Stimulated activated CD4-positive, alpha-beta T cell treated with anti-CD3 and anti-CD28 coated beads, Interleukin-4, amount 100 ng/mL, for 1 hour (primary cell): ENCODE measurements at regions not wholly inside any gene's neighbourhood (a gene's known extent, or its start where the extent isn't known, plus 50 kb on each side); places are given as distances from the start of the nearest gene placed in this dataset.
"Not testable (repeated sequence)": the region's sequence is repeated elsewhere in the genome, so short reads cannot be mapped to it uniquely, and the experiment has no call there.

ENCODE experiments used
- DNase-seq: peaks from one replicate; pipeline ENCODE4 v3.0.0-alpha.2; 2020

DNA sequence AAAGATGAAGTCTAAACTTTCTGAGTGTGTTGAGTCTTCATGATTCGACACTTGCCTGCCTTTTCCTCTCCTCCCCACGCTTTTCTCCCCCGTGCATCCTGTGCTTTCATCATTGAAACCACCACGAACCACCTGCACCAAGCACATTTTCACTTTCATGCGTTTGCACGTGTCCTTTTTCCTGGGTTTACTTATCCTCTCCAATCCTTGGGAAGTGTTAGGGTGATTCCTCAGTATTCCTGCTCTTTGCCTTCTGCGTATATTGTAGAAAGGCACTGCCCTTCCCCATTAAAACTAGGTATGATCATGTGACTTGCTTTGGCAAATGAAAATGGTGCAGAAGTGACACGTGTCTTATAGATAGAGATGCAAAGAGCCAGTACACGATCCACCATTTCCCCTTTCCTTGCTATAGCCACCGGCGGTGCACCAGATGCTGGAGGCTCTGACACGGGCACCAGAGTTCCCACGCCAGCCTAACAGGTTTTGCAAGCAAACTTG lies 106.6 kb downstream of the BRMS1L start:
- DNase-seq: peak; percentile 38

DNA sequence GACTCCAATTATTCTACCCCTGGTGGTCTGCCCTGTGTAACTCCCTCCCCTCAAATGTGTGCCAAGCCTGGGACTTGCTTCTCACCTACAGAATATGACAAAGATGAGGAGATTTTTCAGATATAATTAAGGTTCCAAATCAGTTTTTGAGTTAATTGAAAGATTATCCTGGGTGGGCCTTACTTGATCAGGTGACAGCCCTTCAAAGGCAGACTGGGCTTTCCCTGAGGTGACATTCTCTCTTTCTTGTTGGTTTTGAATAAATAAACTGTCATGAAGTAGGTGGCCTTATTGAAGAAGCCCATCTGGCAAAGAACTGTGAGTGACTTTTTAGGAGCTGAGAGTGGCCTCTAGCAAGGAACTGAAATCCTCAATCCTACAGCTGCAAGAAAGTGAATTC lies 106.0 kb downstream of the BRMS1L start:
- DNase-seq: no peak

DNA sequence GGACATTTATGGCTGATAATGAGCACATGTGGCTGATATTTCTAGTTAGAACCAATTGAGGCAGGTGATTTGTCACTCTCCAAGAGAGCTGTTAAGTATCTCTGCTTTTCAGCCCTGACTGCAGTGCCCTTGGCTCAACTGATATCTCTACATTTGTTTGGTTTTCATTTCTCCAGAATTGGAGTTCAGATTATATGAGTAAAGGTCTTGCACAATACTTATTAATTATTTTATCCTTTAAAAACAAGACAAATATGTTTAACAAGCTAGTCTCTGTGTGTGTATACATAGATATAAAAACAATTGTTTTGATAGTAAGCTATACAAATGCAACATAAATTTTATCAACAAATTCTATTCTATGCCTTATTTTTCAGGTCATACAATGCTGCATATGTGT lies 105.2 kb downstream of the BRMS1L start:
- no peak for DNase-seq

DNA sequence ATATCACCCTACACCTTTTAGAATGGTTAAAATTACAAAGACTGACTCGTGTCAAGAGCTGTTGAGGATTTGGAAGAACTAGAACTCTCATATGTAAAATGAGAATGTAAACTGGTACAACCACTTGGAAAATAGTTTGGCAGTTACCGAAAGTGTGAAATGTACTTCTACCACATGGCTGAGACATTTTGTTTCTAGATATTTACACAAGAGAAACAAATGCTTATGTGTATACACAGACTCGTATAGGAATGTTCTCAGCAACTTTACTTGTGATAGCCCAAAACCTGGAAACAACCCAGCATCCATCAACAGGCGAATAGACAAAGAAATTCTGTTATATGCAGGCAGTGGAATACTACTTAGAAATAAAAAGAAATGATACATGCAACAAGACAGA lies 103.0 kb downstream of the BRMS1L start:
- no peak for DNase-seq

DNA sequence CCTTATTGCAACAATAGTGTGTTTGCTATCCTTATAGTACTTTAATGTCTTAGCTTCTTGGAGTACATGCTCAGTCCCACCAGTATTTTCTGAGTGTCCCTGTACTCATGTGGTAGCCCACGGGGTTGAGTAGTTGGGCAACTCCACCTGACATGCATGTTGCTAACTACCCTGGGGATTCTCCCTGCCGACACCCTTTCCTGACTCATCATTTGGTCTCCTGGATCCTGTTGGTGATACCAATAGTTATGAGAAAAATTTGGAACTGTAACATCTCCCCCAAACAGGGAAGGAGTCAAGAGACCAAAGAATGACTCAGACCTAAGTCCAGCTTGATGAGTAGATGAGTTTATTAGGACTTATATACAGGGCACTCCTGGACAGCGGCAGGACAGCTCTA lies 101.6 kb downstream of the BRMS1L start:
- DNase-seq: no peak

DNA sequence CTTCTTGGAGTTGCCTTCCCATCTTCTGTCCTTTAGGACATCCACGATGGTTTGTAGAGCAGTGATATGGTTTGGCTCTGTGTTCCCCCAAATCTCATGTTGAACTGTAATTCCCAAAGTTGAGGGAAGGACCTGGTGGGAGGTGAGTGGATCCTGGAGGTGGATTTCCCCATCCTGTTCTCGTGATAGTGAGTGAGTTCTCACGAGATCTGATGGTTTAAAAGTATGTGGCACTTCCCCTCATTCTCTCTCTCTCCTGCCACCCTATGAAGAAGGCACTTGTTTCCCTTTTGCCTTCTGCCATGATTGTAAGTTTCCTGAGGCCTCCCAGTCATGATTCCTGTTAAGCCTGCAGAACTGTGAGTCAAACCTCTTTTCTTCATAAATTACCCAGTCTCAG lies 99.2 kb downstream of the BRMS1L start:
- no peak for DNase-seq

DNA sequence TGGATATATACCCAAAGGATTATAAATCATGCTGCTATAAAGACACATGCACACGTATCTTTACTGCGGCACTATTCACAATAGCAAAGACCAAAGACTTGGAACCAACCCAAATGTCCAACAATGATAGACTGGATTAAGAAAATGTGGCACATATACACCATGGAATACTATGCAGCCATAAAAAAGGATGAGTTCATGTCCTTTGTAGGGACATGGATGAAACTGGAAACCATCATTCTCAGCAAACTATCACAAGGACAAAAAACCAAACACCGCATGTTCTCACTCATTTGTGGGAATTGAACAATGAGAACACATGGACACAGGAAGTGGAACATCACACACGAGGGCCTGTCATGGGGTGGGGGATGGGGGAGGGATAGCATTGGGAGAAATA lies 96.5 kb downstream of the BRMS1L start:
- not testable (repeated sequence) for DNase-seq

DNA sequence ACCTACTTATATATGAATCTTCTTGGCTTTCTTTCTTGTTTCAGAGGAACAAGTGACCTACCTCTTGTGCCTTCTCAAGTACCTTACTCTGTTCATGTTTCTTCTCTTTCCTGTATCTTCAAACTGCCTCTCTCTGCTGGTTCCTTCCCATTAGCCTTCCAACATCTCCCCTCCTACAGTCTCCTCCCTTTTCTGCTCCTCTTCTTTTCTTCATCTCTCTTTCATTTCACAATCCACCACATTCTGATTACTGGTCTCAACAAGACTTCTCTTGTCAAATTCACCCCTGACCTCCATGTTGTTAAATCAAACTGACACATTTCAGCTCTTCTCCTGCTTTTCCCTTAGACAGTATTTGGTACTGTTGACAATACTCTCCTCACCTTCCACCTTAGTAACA lies 95.6 kb downstream of the BRMS1L start:
- DNase-seq: no peak
